ENCODE measurements at regions not wholly inside any gene's neighbourhood (a gene's known extent, or its start where the extent isn't known, plus 50 kb on each side); places are given as distances from the start of the nearest gene placed in this dataset.
"Not testable (repeated sequence)": the region's sequence is repeated elsewhere in the genome, so short reads cannot be mapped to it uniquely, and the experiment has no call there.

DNA sequence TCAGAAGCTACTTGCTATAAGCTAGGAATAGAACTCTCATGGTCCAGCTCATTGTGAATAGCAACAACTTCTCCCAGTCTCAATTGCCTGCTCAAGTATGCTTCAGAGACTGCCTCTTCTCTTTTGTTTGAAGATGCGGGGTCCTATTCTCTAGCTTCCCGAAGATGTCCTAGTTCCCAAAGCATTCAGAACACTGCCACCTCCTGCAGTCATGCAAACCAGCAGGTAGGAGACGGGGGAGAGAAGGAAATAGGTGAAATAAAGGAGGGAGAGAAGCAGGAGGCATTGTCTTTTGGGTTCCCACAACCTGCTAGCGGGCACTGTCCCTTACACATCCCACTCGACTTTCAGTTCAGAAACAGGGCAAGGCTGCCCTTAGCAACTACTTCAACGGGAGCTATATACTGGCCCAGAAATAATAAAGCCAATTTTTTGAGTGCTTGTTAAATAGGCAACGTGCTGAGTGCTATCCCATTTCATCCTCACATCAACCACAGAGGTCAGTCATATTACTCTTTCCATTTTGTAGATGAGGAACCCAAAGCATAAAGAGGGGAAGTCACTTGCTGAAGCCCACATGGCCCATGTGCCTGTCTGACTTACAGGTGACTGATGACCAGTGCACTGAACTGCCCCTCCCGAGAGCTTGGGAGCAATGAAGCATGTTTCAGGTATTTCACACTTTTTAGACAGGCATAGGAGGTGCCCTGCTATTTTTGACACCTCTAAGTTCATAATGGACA lies 61.9 kb upstream of the ATXN1 start:
- no peak for DNase-seq

DNA sequence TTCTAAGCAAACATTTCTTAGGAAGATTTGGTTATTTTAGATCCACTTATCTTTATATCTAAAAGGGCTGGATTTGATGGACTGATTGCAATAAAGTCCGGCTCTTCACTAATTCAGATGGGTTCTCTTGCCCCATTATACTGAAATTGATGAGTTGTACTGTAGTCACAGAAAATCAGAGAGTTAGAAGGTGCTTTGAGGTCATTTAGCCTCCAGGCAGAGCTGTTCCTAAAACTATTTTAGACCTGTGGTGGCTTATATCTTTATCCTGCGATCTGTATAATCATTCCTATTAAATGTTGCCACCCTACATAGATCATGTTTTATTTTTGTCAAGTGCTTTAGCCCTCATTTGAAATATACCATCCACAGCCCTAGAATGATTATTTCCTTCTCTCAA lies 61.3 kb upstream of the ATXN1 start:
- DNase-seq: no peak

DNA sequence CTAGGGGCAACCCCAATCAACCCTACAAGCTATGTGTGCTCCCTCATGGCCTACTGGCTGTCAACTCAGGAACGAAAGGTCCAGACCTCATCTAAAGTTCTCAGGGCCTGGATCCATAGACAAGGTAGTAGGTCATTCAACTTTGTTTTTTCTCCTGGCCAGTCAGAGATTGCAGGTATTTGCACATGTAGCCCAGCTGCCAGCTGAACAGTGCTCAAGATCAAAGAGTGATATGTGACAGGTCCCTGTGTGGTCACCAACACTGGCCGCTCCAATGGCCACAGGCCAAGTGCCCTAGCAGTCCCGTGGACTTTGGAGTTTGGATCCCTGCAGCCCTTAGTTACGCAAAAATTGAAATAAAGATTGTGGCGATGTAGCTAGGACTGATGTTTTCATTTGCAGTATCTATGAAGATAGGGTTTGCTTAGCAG lies 60.6 kb upstream of the ATXN1 start:
- DNase-seq: no peak

DNA sequence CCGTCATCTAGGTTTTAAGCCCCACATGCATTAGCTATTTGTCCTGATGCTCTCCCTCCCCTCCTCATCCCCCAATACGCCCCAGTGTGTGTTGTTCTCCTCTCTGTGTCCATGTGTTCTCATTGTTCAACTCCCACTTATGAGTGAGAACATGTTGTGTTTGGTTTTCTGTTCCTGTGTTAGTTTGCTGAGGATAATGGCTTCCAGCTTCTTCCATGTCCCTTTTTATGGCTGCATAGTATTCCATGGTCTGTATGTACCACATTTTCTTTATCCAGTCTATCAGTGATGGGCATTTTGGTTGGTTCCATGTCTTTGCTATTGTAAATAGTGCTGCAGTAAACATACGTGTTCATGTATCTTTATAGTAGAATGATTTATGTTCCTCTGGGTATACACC lies 59.0 kb upstream of the ATXN1 start:
- DNase-seq: not testable (repeated sequence)

DNA sequence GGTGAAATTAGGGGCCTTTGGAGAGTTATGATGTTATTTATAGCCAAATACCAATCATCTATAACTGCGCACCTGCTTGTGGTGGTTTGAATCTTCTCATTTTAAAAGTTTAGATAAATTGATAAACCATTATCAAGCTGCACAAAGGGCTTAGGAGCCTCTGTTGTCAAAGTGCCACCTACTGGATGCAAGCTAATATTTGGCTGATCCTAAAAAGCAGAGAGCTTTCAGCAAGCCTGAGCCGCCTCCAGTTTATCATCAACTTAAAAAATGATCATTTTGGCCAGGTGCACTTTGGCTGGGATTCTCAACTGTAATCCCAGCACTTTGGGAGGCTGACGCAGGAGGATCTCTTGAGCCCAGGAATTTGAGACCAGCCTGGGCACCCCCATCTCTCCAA lies 58.5 kb upstream of the ATXN1 start:
- DNase-seq: no peak

DNA sequence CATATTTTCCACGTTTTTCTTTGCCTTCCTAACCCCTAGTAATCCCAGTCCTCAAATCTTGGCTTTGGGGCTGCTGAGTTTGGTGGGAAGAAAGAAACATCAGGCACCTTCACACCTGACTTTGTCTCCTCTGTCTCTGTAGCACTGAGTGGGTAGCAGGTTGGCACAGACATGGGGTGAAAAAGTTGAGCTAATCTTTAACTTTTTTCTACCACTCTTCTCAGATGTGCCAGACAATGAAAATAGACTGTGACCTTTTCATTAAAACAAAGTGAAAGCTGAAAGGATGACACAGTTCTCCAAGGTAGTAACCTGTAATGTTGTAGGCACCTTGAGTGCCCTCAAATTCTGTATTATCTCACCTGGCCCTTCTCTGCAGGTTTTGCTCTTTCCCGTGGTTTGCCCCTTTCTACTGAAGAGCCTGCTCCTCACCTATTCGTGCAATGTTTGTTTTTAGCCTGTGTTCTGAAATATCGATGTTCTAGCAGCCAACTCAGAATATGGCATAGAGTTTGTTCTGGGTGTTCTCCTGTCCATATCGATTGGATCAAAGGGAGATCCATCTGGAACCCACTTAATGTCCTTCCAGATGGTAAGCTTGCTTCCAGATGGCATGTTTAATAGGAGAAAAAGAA lies 57.8 kb upstream of the ATXN1 start:
- no peak for DNase-seq

DNA sequence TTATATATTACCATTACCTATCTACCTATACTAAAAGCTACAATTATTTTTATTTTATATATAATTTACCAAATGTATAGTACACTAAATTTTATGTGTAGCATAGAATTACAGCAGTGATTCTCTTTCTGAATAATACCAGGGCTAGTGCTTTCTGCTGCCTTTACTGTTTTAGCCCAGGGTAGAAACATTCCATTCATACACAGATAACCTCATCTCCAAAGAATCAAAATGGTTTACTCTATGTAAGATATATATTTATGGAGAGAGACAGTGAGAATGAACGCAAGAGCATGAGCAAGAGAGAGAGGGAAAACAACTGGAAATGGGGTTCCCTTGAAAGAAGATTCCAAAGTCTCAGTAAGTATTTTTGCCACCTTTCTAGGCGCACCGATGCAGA lies 56.3 kb upstream of the ATXN1 start:
- DNase-seq: no peak

DNA sequence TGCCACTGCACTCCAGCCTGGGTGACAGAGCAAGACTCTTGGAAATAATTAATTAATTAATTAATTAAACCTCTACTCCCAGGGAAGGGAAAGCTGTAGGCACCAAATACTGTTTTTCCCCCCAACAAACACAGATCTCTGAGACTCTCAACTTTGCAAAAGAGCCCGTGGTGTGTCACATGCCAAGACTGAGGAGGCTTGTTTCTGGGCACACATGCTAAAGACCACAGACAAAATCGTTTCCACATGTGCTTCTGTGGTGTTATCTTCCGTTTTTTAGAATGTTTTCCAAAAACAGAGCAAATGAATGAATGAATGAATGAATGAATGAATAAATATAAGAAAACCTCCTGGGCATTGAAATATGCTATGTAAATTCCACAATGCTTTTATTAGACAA lies 55.6 kb upstream of the ATXN1 start:
- no peak for DNase-seq

DNA sequence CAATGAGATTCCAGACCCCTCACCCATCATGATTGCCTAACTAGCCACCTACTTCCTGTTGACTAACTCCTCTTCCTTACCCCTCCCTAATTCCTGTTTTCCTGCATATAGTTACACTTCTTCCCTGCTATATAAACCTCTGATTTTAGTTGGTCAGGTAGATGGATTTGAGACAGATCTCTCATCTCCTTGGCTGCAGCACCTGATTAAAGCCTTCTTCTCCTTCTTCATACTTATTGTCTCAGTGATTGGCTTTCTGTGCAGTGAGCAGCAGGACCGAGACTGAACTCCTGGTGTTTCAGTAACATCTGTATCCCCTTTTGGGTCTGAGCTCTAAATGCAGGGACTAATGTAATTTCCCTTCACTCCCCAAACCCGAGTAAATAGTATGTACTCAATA lies 51.7 kb upstream of the ATXN1 start:
- DNase-seq: no peak

DNA sequence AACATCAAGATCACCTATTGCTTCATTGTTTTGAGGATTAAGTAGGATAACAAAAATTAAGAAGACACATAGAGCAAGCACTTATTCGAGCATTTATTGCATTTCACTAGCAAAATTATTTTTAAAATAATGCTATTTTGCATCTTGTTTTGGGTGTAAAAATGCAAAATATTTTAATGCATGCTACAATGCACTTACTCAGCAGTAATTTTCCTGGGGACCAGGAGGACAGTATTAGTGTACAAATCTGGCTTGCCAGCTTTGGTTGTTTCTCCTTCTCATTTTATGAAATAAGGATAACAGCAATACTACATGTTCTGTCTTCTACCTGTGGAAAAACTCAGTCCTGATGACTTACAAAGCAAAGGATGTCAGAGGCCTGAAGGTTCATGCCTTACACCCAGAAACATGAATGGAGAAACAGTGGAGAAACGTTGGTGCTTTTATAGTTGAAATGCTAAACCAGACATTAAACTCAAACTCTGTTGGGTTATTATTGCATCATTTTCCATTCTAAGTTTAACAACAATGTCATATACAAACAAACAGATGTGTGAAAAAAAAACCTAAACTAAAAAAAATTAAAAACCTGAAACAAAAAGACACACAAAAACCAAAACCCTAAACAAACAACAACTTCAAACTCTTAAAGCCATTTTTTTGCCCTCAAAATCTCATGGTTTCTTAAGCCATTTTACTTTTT lies 50.2 kb upstream of the ATXN1 start:
- no peak for DNase-seq
